Upper lobe of left lung (tissue), 6 donors: ENCODE measurements at regions not wholly inside any gene's neighbourhood (a gene's known extent, or its start where the extent isn't known, plus 50 kb on each side); places are given as distances from the start of the nearest gene placed in this dataset.
"Not testable (repeated sequence)": the region's sequence is repeated elsewhere in the genome, so short reads cannot be mapped to it uniquely, and the experiment has no call there.

ENCODE experiments used
- ATAC-seq, 2 donors: fragments of 200-7000 bp; cut with Tn5 transposase; one replicate each; pipeline ENCODE4 v1.9.1; 2022; ENCODE audit warnings: mild to moderate bottlenecking in 2 of 2, moderate library complexity in 2 of 2; ENCODE audit not compliant: low FRiP score in 2 of 2
- DNase-seq, 2 donors: peaks; one replicate each; pipeline ENCODE4 v3.0.0-alpha.2; 2019 to 2020
- H3K27ac ChIP-seq, 4 donors: fragments of 200-600 bp; sonication (generic); one replicate each; pipeline ENCODE4 v1.5.1; 2016 to 2019
- H3K27me3 ChIP-seq, 4 donors: fragments of 200-600 bp; sonication (generic); one replicate each; pipeline ENCODE4 v1.5.1; 2017 to 2019
- H3K36me3 ChIP-seq, 4 donors: fragments of 200-600 bp; sonication (generic); one replicate each; pipeline ENCODE4 v1.5.1; 2016 to 2019
- H3K4me1 ChIP-seq, 4 donors: fragments of 200-600 bp; sonication (generic); one replicate each; pipeline ENCODE4 v1.5.1; 2018 to 2019
- H3K4me3 ChIP-seq, 4 donors: fragments of 200-600 bp; sonication (generic); one replicate each; pipeline ENCODE4 v1.5.1; 2017 to 2019; ENCODE audit warnings: mild to moderate bottlenecking in 2 of 4, moderate library complexity in 1 of 4
- H3K9me3 ChIP-seq, 4 donors: fragments of 200-600 bp; sonication (generic); one replicate each; pipeline ENCODE4 v1.5.1; 2018 to 2019
- CTCF ChIP-seq, 6 experiments: fragments of 450-650 bp in 4 of 6; fragments of 200-600 bp in 2 of 6; sonication (generic) in 2 of 6; IDR thresholded peaks; one replicate each; pipeline ENCODE4 v1.5.1; 2016 to 2019; ENCODE audit warnings: antibody characterized with exemption in 6 of 6
- EP300 ChIP-seq, 4 donors: sonication (generic); formaldehyde crosslinking; IDR thresholded peaks; one replicate each; pipeline ENCODE4 v1.5.1; 2017; ENCODE audit warnings: antibody characterized with exemption in 4 of 4, control low read depth in 2 of 4
- POLR2A ChIP-seq, 4 donors: fragments of 450-650 bp; IDR thresholded peaks; one replicate each; pipeline ENCODE4 v1.5.1; 2016 to 2017; ENCODE audit warnings: antibody characterized with exemption in 4 of 4, mild to moderate bottlenecking in 2 of 4
- POLR2AphosphoS5 ChIP-seq, 2 donors: sonication (generic); formaldehyde crosslinking; IDR thresholded peaks; one replicate each; pipeline ENCODE4 v1.5.1; 2017; ENCODE audit warnings: antibody characterized with exemption in 2 of 2
- WGBS, 2 donors: methylation state at CpG; one replicate each; pipeline ENCODE4 v1.1.5; 2017 to 2018; 5-methylcytosine and 5-hydroxymethylcytosine counted together
- donor health status: DM: no; HTN: no; CAD: no; lungs with moderate emphysema.
- donor health status: DM: no; HTN: yes; CAD: no; lungs with severe emphysema.

- WGBS, 2 donors = 59 to 60% methylated on average over 3 of the region's 3 CpGs
- Histone ChIP-seq H3K27ac (no peak overlapping the region), H3K9me3 (no peaks in the 10 kb centered on the region), H3K36me3 (no peaks in the 10 kb centered on the region), H3K27me3 (no peaks in the 10 kb centered on the region), H3K4me3 (no peak overlapping the region), H3K4me1 (no peaks in the 10 kb centered on the region)
- DNase-seq = no peak
- no peak for ATAC-seq
- TF ChIP-seq POLR2AphosphoS5 (IDR thresholded peaks at IDR 0.05) (no peak), EP300 (IDR thresholded peaks at IDR 0.05) (no peak), CTCF (IDR thresholded peaks at IDR 0.05) (no peak), POLR2A (IDR thresholded peaks at IDR 0.05) (no peak)
Observed at GRCh38 chr9:78692871-78693270, 395.9 kb downstream of the PSAT1 start.

- WGBS, 2 donors = 51 to 52% methylated on average over 7 of the region's 7 CpGs
- peak overlapping the region in 1 of 4 donors; percentile 50 for H3K27ac ChIP-seq
- H3K9me3 ChIP-seq = no peaks in the 10 kb centered on the region
- no peaks in the 10 kb centered on the region for H3K36me3 ChIP-seq
- H3K4me1 ChIP-seq = no peaks in the 10 kb centered on the region
- TF ChIP-seq CTCF (IDR thresholded peaks at IDR 0.05) = no peak
- no peak for TF ChIP-seq POLR2AphosphoS5 (IDR thresholded peaks at IDR 0.05)
- no peak for TF ChIP-seq POLR2A (IDR thresholded peaks at IDR 0.05)
- no peaks in the 10 kb centered on the region for H3K27me3 ChIP-seq
- H3K4me3 ChIP-seq = no peak overlapping the region
- ATAC-seq (no peak), DNase-seq (no peak)
Observed at GRCh38 chr9:78694974-78695373, 398.0 kb downstream of the PSAT1 start.

GRCh38 chr9:78695519-78695918 is 398.6 kb downstream of the PSAT1 start:
- no peaks in the 10 kb centered on the region for H3K9me3 ChIP-seq
- H3K27ac ChIP-seq = peak overlapping the region in 1 of 4 donors; percentile 50
- peak in 1 of 2 donors; percentile 35 for ATAC-seq
- TF ChIP-seq CTCF (IDR thresholded peaks at IDR 0.05) (no peak), EP300 (IDR thresholded peaks at IDR 0.05) (no peak), POLR2A (IDR thresholded peaks at IDR 0.05) (no peak), POLR2AphosphoS5 (IDR thresholded peaks at IDR 0.05) (no peak)
- DNase-seq = peak in 1 of 2 donors; percentile 53
- H3K4me1 ChIP-seq = no peaks in the 10 kb centered on the region
- H3K4me3 ChIP-seq = no peak overlapping the region
- no peaks in the 10 kb centered on the region for H3K27me3 ChIP-seq
- H3K36me3 ChIP-seq = no peaks in the 10 kb centered on the region
- 33 to 34% methylated on average over 5 of the region's 5 CpGs for WGBS, 2 donors

GRCh38 chr9:78697618-78698017 is 400.7 kb downstream of the PSAT1 start:
- WGBS, 2 donors = 32 to 34% methylated on average over 1 of the region's 1 CpG
- Histone ChIP-seq H3K4me1 (no peaks in the 10 kb centered on the region), H3K27me3 (no peaks in the 10 kb centered on the region), H3K4me3 (no peak overlapping the region), H3K36me3 (no peaks in the 10 kb centered on the region), H3K27ac (no peak overlapping the region), H3K9me3 (no peaks in the 10 kb centered on the region)
- no peak for TF ChIP-seq CTCF (IDR thresholded peaks at IDR 0.05)
- no peak for TF ChIP-seq POLR2A (IDR thresholded peaks at IDR 0.05)
- ATAC-seq = no peak
- no peak for DNase-seq

GRCh38 chr9:78698371-78698770 is 401.4 kb downstream of the PSAT1 start:
- DNase-seq (no peak), ATAC-seq (no peak)
- no peaks in the 10 kb centered on the region for H3K36me3 ChIP-seq
- 71 to 81% methylated on average over 2 of the region's 2 CpGs for WGBS, 2 donors
- H3K9me3 ChIP-seq = no peaks in the 10 kb centered on the region
- H3K4me3 ChIP-seq = no peak overlapping the region
- no peak for TF ChIP-seq EP300 (IDR thresholded peaks at IDR 0.05)
- no peak for TF ChIP-seq CTCF (IDR thresholded peaks at IDR 0.05)
- no peak for TF ChIP-seq POLR2AphosphoS5 (IDR thresholded peaks at IDR 0.05)
- TF ChIP-seq POLR2A (IDR thresholded peaks at IDR 0.05) = no peak
- no peaks in the 10 kb centered on the region for H3K27me3 ChIP-seq
- no peaks in the 10 kb centered on the region for H3K4me1 ChIP-seq
- no peak overlapping the region for H3K27ac ChIP-seq

- WGBS, 2 donors = 80 to 84% methylated on average over 3 of the region's 3 CpGs
- H3K36me3 ChIP-seq, H3K9me3 ChIP-seq, H3K27me3 ChIP-seq, H3K4me1 ChIP-seq, H3K4me3 ChIP-seq, H3K27ac ChIP-seq, DNase-seq, ATAC-seq: not testable (repeated sequence)
Observed at GRCh38 chr9:78699217-78699616, 402.3 kb downstream of the PSAT1 start.
